GM12878 (cell line): ENCODE measurements at regions not wholly inside any gene's neighbourhood (a gene's known extent, or its start where the extent isn't known, plus 50 kb on each side); places are given as distances from the start of the nearest gene placed in this dataset.

Source experiments
- ATAC-seq: fragments of 200-7000 bp; cut with Tn5 transposase; 3 replicates; pipeline ENCODE4 v1.9.1; 2020; ENCODE audit warnings: mild to moderate bottlenecking, moderate library complexity
- BruUV-seq: library from RNA; stranded (reverse); fragments of 400-500 nt; replicated peaks from 2 replicates; lab custom pipeline; 2021; lab: Mats Ljungman, UMichigan
- CTCF ChIA-PET: fragments of 300-600 bp; sonication (Branson Sonifier 250); formaldehyde crosslinking; extraction: SDS; loops from one replicate; lab custom pipeline; 2021; ENCODE audit warnings: inconsistent platforms; lab: Yijun Ruan, JAX
- POLR2A ChIA-PET: fragments of 350-600 bp; formaldehyde crosslinking; extraction: SDS; loops from one replicate; lab custom pipeline; 2021; ENCODE audit warnings: inconsistent platforms; lab: Charles Lee
- RAD21 ChIA-PET: fragments of 300-600 bp; sonication (Branson Sonifier 250); formaldehyde crosslinking; loops from one replicate; lab custom pipeline; 2023; ENCODE audit warnings: antibody characterized with exemption; ENCODE audit not compliant: unreplicated experiment; lab: Charles Lee
- SMC1A ChIA-PET: fragments of 300-600 bp; sonication (Branson Sonifier 250); formaldehyde crosslinking; loops from one replicate; lab custom pipeline; 2023; ENCODE audit not compliant: unreplicated experiment, uncharacterized antibody; lab: Charles Lee
- DNase-seq: peaks from one replicate; pipeline ENCODE4 v3.0.0-alpha.2; 2011; ENCODE audit warnings: low read depth, low spot score
- FAIRE-seq: peaks from 3 replicates; lab custom pipeline; 2011; peaks lifted over from hg19 to GRCh38; lab: Jason Lieb, UNC
- H2AFZ ChIP-seq: 2 replicates; pipeline ENCODE4 v1.6.0; 2011; ENCODE audit warnings: low read depth, low read length, control low read depth; ENCODE audit not compliant: control insufficient read depth
- H3K27ac ChIP-seq: 2 replicates; pipeline ENCODE4 v1.5.1; 2011; ENCODE audit warnings: control low read depth; ENCODE audit not compliant: control insufficient read depth, insufficient read depth
- H3K27me3 ChIP-seq, 2 experiments: replicated peaks in 1 of 2; 2 replicates each; pipeline versions ENCODE4 v1.6.0 to v1.6.1; 2011; ENCODE audit warnings: low read length in 1 of 2; ENCODE audit not compliant: control insufficient read depth in 2 of 2, insufficient read depth in 2 of 2
- H3K36me3 ChIP-seq, 2 experiments: 2 replicates each; pipeline ENCODE4 v1.5.1; 2011; ENCODE audit warnings: low read length in 1 of 2; ENCODE audit not compliant: control insufficient read depth in 2 of 2, insufficient read depth in 2 of 2
- H3K4me1 ChIP-seq: 2 replicates; pipeline ENCODE4 v1.6.1; 2011; ENCODE audit warnings: mild to moderate bottlenecking, low read length, moderate library complexity, mixed read lengths; ENCODE audit not compliant: control insufficient read depth, insufficient read depth
- H3K4me2 ChIP-seq: 2 replicates; pipeline ENCODE4 v1.6.0; 2011; ENCODE audit warnings: control low read depth; ENCODE audit not compliant: control insufficient read depth, insufficient read depth
- H3K4me3 ChIP-seq: fragments of 200-600 bp; sonication (generic); 2 replicates; pipeline ENCODE4 v1.5.1; 2016
- H3K79me2 ChIP-seq: 2 replicates; pipeline ENCODE4 v1.6.0; 2011; ENCODE audit warnings: low read length; ENCODE audit not compliant: control insufficient read depth, insufficient read depth
- H3K9ac ChIP-seq: 2 replicates; pipeline ENCODE4 v1.8.0; 2011; ENCODE audit warnings: low read length, control low read depth, mixed read lengths; ENCODE audit not compliant: control insufficient read depth, insufficient read depth
- H3K9me3 ChIP-seq: replicated peaks from 3 replicates; pipeline ENCODE4 v1.5.1; 2011; ENCODE audit warnings: mild to moderate bottlenecking, low read length; ENCODE audit not compliant: control insufficient read depth, insufficient read depth
- H4K20me1 ChIP-seq: 2 replicates; pipeline ENCODE4 v1.6.0; 2011; ENCODE audit not compliant: control insufficient read depth, insufficient read depth
- EZH2 ChIP-seq: IDR thresholded peaks from 2 replicates; pipeline ENCODE4 v1.6.1; 2012; ENCODE audit warnings: low read depth, mild to moderate bottlenecking, control low read depth, inconsistent platforms, low read length, borderline replicate concordance; ENCODE audit not compliant: control insufficient read depth
- RBBP5 ChIP-seq: fragments of 200-600 bp; sonication (generic); conservative IDR thresholded peaks from 2 replicates; pipeline ENCODE4 v1.6.1; 2016
- RELB ChIP-seq: fragments of 450-650 bp; IDR thresholded peaks from 2 replicates; pipeline ENCODE4 v1.6.1; 2017; ENCODE audit warnings: low read depth, mild to moderate bottlenecking, moderate library complexity
- SMAD1 ChIP-seq: fragments of 450-650 bp; IDR thresholded peaks from 2 replicates; pipeline ENCODE4 v1.6.1; 2018; ENCODE audit warnings: mild to moderate bottlenecking, low read depth; ENCODE audit not compliant: partially characterized antibody
- YBX1 ChIP-seq: fragments of 450-650 bp; IDR thresholded peaks from 2 replicates; pipeline ENCODE4 v1.6.1; 2016; ENCODE audit warnings: antibody characterized with exemption
- in situ Hi-C: fragments of 300-500 bp; cut with MboI; formaldehyde crosslinking; loops from 9 replicates; pipeline ENCODE4 v1.14.3; 2018; ENCODE audit warnings: mixed read lengths
- intact Hi-C: fragments of 100-400 bp; cut with micrococcal nuclease; formaldehyde crosslinking; loops from one replicate; pipeline ENCODE4 v1.14.2; 2022; ENCODE audit not compliant: unreplicated experiment
- TF ChIP-seq, protein P1 (sequence below): fragments of 450-650 bp; IDR thresholded peaks from 2 replicates; pipeline ENCODE4 v1.6.1; 2016; ENCODE audit warnings: mild to moderate bottlenecking
- TF ChIP-seq, protein P2 (sequence below): fragments of 450-650 bp; formaldehyde crosslinking; IDR thresholded peaks from 2 replicates; pipeline ENCODE4 v1.4.0; 2020; ENCODE audit warnings: mild to moderate bottlenecking, moderate library complexity

DNA sequence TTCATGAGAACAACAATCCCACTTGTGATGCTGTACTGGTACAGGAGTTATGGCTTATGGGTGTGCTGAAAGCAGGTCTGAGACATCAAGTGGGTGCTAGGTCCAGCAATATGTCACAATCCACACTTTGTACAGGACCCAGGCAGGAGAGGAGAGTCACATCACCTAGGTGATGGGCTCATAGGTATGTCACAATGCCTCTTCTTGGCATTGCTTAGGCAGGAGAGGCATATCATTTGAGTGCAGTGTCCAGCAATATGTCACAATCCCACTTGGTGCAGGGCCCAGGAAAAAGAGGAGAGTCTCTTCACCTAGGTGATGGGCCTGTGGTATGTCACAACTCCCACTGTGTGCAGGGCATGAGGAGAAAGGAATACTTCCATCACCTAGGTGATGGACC lies 2110.0 kb downstream of the TP53TG3F start:
- no peaks in the 10 kb centered on the region for H3K36me3 ChIP-seq
- ChIA-PET SMC1A (interaction anchor here (0.6 kb wide), 1 partner anchor 12 kb away, joined by 3 read pairs; no protein-coding TSS in a partner anchor), RAD21 (no interaction called here), POLR2A (no interaction called here), CTCF (no interaction called here)
- H3K4me1 ChIP-seq: no peaks in the 10 kb centered on the region
- H3K27me3 ChIP-seq: no peaks in the 10 kb centered on the region
- no peaks in the 10 kb centered on the region for H4K20me1 ChIP-seq
- no peak overlapping the region for H3K27ac ChIP-seq
- no peaks in the 10 kb centered on the region; the same call in 1 of the 3 replicates for H3K9me3 ChIP-seq
- FAIRE-seq: no peak
- in situ Hi-C loops: no loop called here
- DNase-seq: no peak
- no TSS peak for BruUV-seq
- H3K4me3 ChIP-seq: no peak overlapping the region
- intact Hi-C loops: no loop called here
- H3K79me2 ChIP-seq: no peaks in the 10 kb centered on the region
- no peak overlapping the region for H3K4me2 ChIP-seq
- H3K9ac ChIP-seq: no peak overlapping the region
- H2AFZ ChIP-seq: no peak overlapping the region
- TF ChIP-seq YBX1 (no peak), EZH2 (no peak), SMAD1 (no peak), RBBP5 (no peak), RELB (no peak)
- TF ChIP-seq, protein P1, sequence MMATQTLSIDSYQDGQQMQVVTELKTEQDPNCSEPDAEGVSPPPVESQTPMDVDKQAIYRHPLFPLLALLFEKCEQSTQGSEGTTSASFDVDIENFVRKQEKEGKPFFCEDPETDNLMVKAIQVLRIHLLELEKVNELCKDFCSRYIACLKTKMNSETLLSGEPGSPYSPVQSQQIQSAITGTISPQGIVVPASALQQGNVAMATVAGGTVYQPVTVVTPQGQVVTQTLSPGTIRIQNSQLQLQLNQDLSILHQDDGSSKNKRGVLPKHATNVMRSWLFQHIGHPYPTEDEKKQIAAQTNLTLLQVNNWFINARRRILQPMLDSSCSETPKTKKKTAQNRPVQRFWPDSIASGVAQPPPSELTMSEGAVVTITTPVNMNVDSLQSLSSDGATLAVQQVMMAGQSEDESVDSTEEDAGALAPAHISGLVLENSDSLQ: no peak
- TF ChIP-seq, protein P2, sequence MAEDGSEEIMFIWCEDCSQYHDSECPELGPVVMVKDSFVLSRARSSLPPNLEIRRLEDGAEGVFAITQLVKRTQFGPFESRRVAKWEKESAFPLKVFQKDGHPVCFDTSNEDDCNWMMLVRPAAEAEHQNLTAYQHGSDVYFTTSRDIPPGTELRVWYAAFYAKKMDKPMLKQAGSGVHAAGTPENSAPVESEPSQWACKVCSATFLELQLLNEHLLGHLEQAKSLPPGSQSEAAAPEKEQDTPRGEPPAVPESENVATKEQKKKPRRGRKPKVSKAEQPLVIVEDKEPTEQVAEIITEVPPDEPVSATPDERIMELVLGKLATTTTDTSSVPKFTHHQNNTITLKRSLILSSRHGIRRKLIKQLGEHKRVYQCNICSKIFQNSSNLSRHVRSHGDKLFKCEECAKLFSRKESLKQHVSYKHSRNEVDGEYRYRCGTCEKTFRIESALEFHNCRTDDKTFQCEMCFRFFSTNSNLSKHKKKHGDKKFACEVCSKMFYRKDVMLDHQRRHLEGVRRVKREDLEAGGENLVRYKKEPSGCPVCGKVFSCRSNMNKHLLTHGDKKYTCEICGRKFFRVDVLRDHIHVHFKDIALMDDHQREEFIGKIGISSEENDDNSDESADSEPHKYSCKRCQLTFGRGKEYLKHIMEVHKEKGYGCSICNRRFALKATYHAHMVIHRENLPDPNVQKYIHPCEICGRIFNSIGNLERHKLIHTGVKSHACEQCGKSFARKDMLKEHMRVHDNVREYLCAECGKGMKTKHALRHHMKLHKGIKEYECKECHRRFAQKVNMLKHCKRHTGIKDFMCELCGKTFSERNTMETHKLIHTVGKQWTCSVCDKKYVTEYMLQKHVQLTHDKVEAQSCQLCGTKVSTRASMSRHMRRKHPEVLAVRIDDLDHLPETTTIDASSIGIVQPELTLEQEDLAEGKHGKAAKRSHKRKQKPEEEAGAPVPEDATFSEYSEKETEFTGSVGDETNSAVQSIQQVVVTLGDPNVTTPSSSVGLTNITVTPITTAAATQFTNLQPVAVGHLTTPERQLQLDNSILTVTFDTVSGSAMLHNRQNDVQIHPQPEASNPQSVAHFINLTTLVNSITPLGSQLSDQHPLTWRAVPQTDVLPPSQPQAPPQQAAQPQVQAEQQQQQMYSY (CRISPR knock-in tag): no peak
- no peak for ATAC-seq
